OCI-LY1 (cell line): ENCODE measurements at regions not wholly inside any gene's neighbourhood (a gene's known extent, or its start where the extent isn't known, plus 50 kb on each side); places are given as distances from the start of the nearest gene placed in this dataset.

ENCODE experiments used
- H2AFZ ChIP-seq: fragments of 200-600 bp; sonication (generic), shearing (Covaris generic); 2 replicates; pipeline ENCODE4 v1.6.0; 2014; ENCODE audit warnings: antibody characterized with exemption, mild to moderate bottlenecking, low read length
- H3F3A ChIP-seq: fragments of 200-600 bp; sonication (generic), shearing (Covaris generic); 2 replicates; pipeline ENCODE4 v1.6.0; 2014; ENCODE audit warnings: mild to moderate bottlenecking, antibody characterized with exemption, low read length, moderate library complexity; ENCODE audit not compliant: insufficient read depth
- H3K27ac ChIP-seq: fragments of 200-600 bp; sonication (generic); 2 replicates; pipeline ENCODE4 v1.5.1; 2014; ENCODE audit warnings: low read length, mixed run types, mild to moderate bottlenecking, low read depth; ENCODE audit not compliant: poor library complexity, severe bottlenecking
- H3K27me3 ChIP-seq: fragments of 200-600 bp; sonication (generic); 2 replicates; pipeline ENCODE4 v1.6.0; 2014; ENCODE audit warnings: antibody characterized with exemption, mild to moderate bottlenecking, low read length, moderate library complexity; ENCODE audit not compliant: insufficient read depth
- H3K36me3 ChIP-seq: fragments of 200-600 bp; sonication (generic); 2 replicates; pipeline ENCODE4 v1.6.1; 2014; ENCODE audit warnings: mild to moderate bottlenecking, antibody characterized with exemption, low read length, moderate library complexity, mixed read lengths; ENCODE audit not compliant: insufficient read depth
- H3K4me1 ChIP-seq: fragments of 200-600 bp; sonication (generic); 2 replicates; pipeline ENCODE4 v1.5.1; 2014; ENCODE audit warnings: mild to moderate bottlenecking, low read length, moderate library complexity; ENCODE audit not compliant: insufficient read depth, severe bottlenecking
- H3K4me2 ChIP-seq: fragments of 200-600 bp; sonication (generic), shearing (Covaris generic); 2 replicates; pipeline ENCODE4 v1.6.1; 2014; ENCODE audit warnings: low read length
- H3K4me3 ChIP-seq: fragments of 200-600 bp; sonication (generic); 2 replicates; pipeline ENCODE4 v1.5.1; 2014; ENCODE audit warnings: low read length, low read depth, mild to moderate bottlenecking, mixed read lengths; ENCODE audit not compliant: poor library complexity, severe bottlenecking
- H3K79me2 ChIP-seq: fragments of 200-600 bp; shearing (Covaris generic); 2 replicates; pipeline ENCODE4 v1.6.1; 2016; ENCODE audit warnings: mixed run types, low read length, mixed read lengths; ENCODE audit not compliant: insufficient read depth
- H3K9ac ChIP-seq: fragments of 200-600 bp; sonication (generic), shearing (Covaris generic); 2 replicates; pipeline ENCODE4 v1.6.1; 2014; ENCODE audit warnings: mild to moderate bottlenecking, low read length, mixed read lengths
- H3K9me2 ChIP-seq: fragments of 200-600 bp; sonication (generic), shearing (Covaris generic); 2 replicates; pipeline ENCODE4 v1.6.1; 2014; ENCODE audit warnings: low read depth, mild to moderate bottlenecking, low read length, mixed read lengths
- H3K9me3 ChIP-seq: fragments of 200-600 bp; shearing (Covaris generic); 2 replicates; pipeline ENCODE4 v1.6.1; 2014; ENCODE audit warnings: low read length, mixed read lengths
- H4K20me1 ChIP-seq: fragments of 200-600 bp; sonication (generic), shearing (Covaris generic); 2 replicates; pipeline ENCODE4 v1.6.0; 2016; ENCODE audit warnings: mild to moderate bottlenecking, low read length; ENCODE audit not compliant: insufficient read depth
- CTCF ChIP-seq: fragments of 200-600 bp; sonication (generic), shearing (Covaris generic); IDR thresholded peaks from 2 replicates; pipeline ENCODE4 v1.5.1; 2017; ENCODE audit warnings: mild to moderate bottlenecking, antibody characterized with exemption, low read length, moderate library complexity, mixed read lengths
- EZH2 ChIP-seq: fragments of 200-600 bp; sonication (generic), shearing (Covaris generic); IDR thresholded peaks from 2 replicates; pipeline ENCODE4 v1.8.0; 2017; ENCODE audit warnings: borderline replicate concordance, mixed run types, mild to moderate bottlenecking, antibody characterized with exemption, low read length, moderate library complexity, mixed read lengths

DNA sequence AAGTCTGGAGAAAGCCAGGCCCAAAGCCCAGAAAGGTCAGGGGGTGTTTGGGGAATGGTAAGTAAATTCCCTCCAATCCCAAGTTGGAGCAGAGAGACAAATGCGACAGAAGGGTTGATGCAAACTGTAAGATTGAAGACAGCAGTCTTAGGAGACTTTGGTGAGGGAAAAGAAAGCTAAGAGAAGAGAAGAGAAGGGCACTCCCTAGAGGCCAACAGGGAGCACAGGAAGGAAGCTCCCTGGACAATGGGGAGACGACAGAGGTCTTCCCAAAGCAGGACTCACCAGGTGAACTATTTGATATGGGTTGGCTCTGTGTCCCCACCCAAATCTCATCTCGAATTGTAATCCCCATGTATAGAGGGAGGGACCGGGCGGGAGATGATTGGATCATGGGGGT, 151.5 kb downstream of the KIF20B start:
- Histone ChIP-seq H3K4me2 (no peak overlapping the region), H2AFZ (no peak overlapping the region), H4K20me1 (no peaks in the 10 kb centered on the region), H3K9me3 (no peaks in the 10 kb centered on the region), H3K9ac (no peak overlapping the region), H3K4me1 (no peaks in the 10 kb centered on the region), H3K27ac (no peak overlapping the region), H3F3A (no peaks in the 10 kb centered on the region), H3K27me3 (no peaks in the 10 kb centered on the region), H3K4me3 (no peak overlapping the region), H3K9me2 (no peaks in the 10 kb centered on the region), H3K79me2 (no peaks in the 10 kb centered on the region), H3K36me3 (no peaks in the 10 kb centered on the region)
- TF ChIP-seq CTCF (no peak), EZH2 (no peak)

DNA sequence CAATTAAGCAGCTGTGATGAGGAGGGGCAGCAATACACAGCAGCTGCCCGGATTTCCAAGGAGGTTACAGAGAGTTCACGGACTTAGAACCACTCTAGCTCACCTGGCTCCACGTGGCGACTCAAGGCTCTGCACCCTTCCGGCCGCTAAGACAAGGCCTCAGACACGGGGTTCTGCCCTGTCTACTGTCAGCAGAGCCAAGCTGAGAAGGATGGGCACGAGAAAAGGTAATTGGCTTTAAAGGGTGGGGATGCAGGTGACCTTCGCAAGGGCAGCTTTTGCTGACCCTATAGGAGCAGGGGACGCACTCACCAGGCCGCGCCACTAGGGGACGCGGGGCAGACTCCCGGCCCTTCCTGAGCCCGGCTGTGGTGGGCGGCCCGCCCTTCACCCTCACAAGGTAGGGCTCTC, 152.4 kb downstream of the KIF20B start:
- Histone ChIP-seq H3K4me3 (no peak overlapping the region), H3K9me2 (no peaks in the 10 kb centered on the region), H3K9ac (no peak overlapping the region), H3K9me3 (no peaks in the 10 kb centered on the region), H3F3A (no peaks in the 10 kb centered on the region), H3K27me3 (no peaks in the 10 kb centered on the region), H3K36me3 (no peaks in the 10 kb centered on the region), H3K4me1 (no peaks in the 10 kb centered on the region), H3K79me2 (no peaks in the 10 kb centered on the region), H2AFZ (no peak overlapping the region), H4K20me1 (no peaks in the 10 kb centered on the region), H3K27ac (no peak overlapping the region), H3K4me2 (no peak overlapping the region)
- no peak for TF ChIP-seq CTCF
- no peak for TF ChIP-seq EZH2

- no peak overlapping the region for H2AFZ ChIP-seq
- no peak for TF ChIP-seq CTCF
- TF ChIP-seq EZH2, result no peak
These were observed 156.1 kb downstream of the KIF20B start for GRCh38 chr10:89857431-89858042.

More at GRCh38 chr10:89857431-89858042, 156.1 kb downstream of the KIF20B start:
- no peaks in the 10 kb centered on the region for H3F3A ChIP-seq
- H3K27me3 ChIP-seq, result no peaks in the 10 kb centered on the region
- H3K4me1 ChIP-seq, result no peaks in the 10 kb centered on the region
- no peak overlapping the region for H3K4me3 ChIP-seq
- no peaks in the 10 kb centered on the region for H3K79me2 ChIP-seq
- H3K4me2 ChIP-seq, result no peak overlapping the region
- no peaks in the 10 kb centered on the region for H4K20me1 ChIP-seq
- no peak overlapping the region for H3K9ac ChIP-seq
- no peak overlapping the region for H3K27ac ChIP-seq
- no peaks in the 10 kb centered on the region for H3K9me3 ChIP-seq
- H3K36me3 ChIP-seq, result no peaks in the 10 kb centered on the region
- no peaks in the 10 kb centered on the region for H3K9me2 ChIP-seq
